ENCODE measurements at regions not wholly inside any gene's neighbourhood (a gene's known extent, or its start where the extent isn't known, plus 50 kb on each side); places are given as distances from the start of the nearest gene placed in this dataset.

- POLR2A ChIA-PET, result no interaction called here
- ATAC-seq (ENCODE audit: low read depth), result no peak
- H3K27me3 Mint-ChIP-seq, result no peaks in the 10 kb centered on the region
- H3K4me3 Mint-ChIP-seq, result no peak overlapping the region
- H3K36me3 Mint-ChIP-seq (ENCODE audit: low read depth), result no peaks in the 10 kb centered on the region
- intact Hi-C loops (cut with micrococcal nuclease), result no loop called here
- no peaks in the 10 kb centered on the region for H3K9me3 Mint-ChIP-seq
- CTCF ChIA-PET, result no interaction called here
- no peak for DNase-seq
- no peak for TF ChIP-seq CTCF (IDR thresholded peaks at IDR 0.05)
- peaks cover 3% of the 10 kb centered on the region for H3K4me1 Mint-ChIP-seq
- H3K27ac Mint-ChIP-seq, result no peak overlapping the region
Measured at GRCh38 chr2:193336781-193337180, 1142.0 kb upstream of the TMEFF2 start.

GRCh38 chr2:193334401-193334800 is 1139.7 kb upstream of the TMEFF2 start:
- Mint-ChIP-seq H3K4me3 (no peak overlapping the region), H3K9me3 (no peaks in the 10 kb centered on the region), H3K27ac (no peak overlapping the region), H3K4me1 (peaks cover 10% of the 10 kb centered on the region), H3K27me3 (no peaks in the 10 kb centered on the region), H3K36me3 (ENCODE audit: low read depth) (no peaks in the 10 kb centered on the region)
- POLR2A ChIA-PET, result no interaction called here
- no peak for TF ChIP-seq CTCF (IDR thresholded peaks at IDR 0.05)
- intact Hi-C loops (cut with micrococcal nuclease), result no loop called here
- no peak for ATAC-seq (ENCODE audit: low read depth)
- DNase-seq, result no peak
- CTCF ChIA-PET, result no interaction called here

GRCh38 chr2:193333539-193333938 is 1138.8 kb upstream of the TMEFF2 start:
- Mint-ChIP-seq H3K4me3 (no peak overlapping the region), H3K27ac (no peak overlapping the region), H3K27me3 (no peaks in the 10 kb centered on the region), H3K9me3 (no peaks in the 10 kb centered on the region), H3K4me1 (peaks cover 10% of the 10 kb centered on the region), H3K36me3 (ENCODE audit: low read depth) (no peaks in the 10 kb centered on the region)
- DNase-seq, result no peak
- ChIA-PET POLR2A (no interaction called here), CTCF (no interaction called here)
- intact Hi-C loops (cut with micrococcal nuclease), result no loop called here
- no peak for ATAC-seq (ENCODE audit: low read depth)
- no peak for TF ChIP-seq CTCF (IDR thresholded peaks at IDR 0.05)

- CTCF ChIA-PET, result no interaction called here
Measured at GRCh38 chr2:193332941-193333340, 1138.2 kb upstream of the TMEFF2 start.

GRCh38 chr2:193331676-193332075 is 1136.9 kb upstream of the TMEFF2 start:
- DNase-seq (no peak), ATAC-seq (ENCODE audit: low read depth) (no peak)
- Mint-ChIP-seq H3K9me3 (no peaks in the 10 kb centered on the region), H3K4me3 (no peak overlapping the region), H3K27me3 (no peaks in the 10 kb centered on the region), H3K27ac (no peak overlapping the region), H3K36me3 (ENCODE audit: low read depth) (no peaks in the 10 kb centered on the region), H3K4me1 (peaks cover 10% of the 10 kb centered on the region)
- TF ChIP-seq CTCF (IDR thresholded peaks at IDR 0.05), result no peak
- ChIA-PET POLR2A (no interaction called here), CTCF (no interaction called here)
- intact Hi-C loops (cut with micrococcal nuclease), result no loop called here

More at GRCh38 chr2:193332941-193333340, 1138.2 kb upstream of the TMEFF2 start:
- Mint-ChIP-seq H3K36me3 (ENCODE audit: low read depth) (no peaks in the 10 kb centered on the region), H3K4me3 (no peak overlapping the region), H3K27ac (no peak overlapping the region), H3K9me3 (no peaks in the 10 kb centered on the region), H3K27me3 (no peaks in the 10 kb centered on the region), H3K4me1 (peaks cover 10% of the 10 kb centered on the region)
- DNase-seq (no peak), ATAC-seq (ENCODE audit: low read depth) (no peak)
- TF ChIP-seq CTCF (IDR thresholded peaks at IDR 0.05), result no peak
- POLR2A ChIA-PET, result no interaction called here
- intact Hi-C loops (cut with micrococcal nuclease), result no loop called here
